GM19372 (cell line): ENCODE measurements at regions not wholly inside any gene's neighbourhood (a gene's known extent, or its start where the extent isn't known, plus 50 kb on each side); places are given as distances from the start of the nearest gene placed in this dataset.

ENCODE experiments used
- ATAC-seq: cut with Tn5 transposase; IDR thresholded peaks from one replicate; pipeline ENCODE4 v1.9.1; 2021; ENCODE audit warnings: mild to moderate bottlenecking, low read depth, moderate library complexity; ENCODE audit not compliant: unreplicated experiment

DNA sequence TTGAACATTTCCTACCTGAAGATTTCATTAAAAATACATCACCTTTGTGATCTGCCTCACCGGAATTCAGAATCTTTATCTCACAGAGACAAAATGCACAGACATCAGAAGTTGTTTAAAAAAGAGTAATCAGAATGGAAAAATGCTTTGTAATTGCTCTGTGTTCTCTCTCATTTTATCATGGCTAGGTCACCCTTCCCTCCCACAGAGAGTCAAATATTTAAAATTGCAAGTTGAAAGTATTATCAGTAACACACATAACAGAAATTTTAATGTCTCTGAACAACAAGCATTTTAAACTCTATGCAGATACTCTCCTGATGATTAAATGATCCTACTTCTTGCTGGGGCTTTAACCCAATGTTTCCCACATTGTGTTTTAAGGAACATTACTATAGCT lies 362.0 kb downstream of the CBLL2 start:
- ATAC-seq: no peak

DNA sequence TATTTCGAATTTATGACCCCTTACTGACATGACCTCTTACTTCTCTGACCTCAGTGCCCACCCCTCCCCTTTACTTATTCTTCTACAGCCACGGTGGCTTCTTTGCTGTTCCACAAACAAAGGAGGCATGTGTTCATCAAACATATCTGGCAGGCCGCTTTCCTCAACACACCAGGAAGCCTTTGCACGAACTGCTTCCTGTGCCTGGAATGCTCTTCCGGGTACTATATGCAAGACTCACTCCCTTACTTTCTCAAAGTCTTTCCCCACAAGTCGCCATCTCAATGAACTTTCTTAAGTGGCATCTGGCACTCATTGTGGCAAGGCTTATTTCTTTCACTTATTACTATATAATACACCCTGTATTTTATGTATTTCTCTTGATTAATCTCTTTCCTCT lies 351.5 kb upstream of the DDX53 start:
- ATAC-seq: no peak

DNA sequence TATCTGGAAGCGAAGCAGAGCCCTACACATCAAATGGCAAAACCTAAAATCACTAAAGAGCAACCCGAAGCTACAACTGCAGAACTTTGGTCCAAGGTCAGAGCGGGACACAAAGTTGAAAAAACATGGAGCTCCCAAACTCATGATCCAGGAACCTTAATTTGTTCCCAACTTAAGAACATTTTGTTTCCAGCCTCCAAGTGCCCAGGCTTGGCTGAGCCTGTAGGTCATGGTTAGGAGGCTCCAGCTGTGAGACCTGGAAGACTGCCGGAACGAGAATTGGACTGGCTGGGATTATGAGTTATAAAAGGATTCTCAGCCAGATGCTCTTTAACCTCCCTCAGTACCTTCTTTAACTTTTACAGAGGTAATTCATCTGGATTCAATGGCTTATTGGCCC lies 349.1 kb upstream of the DDX53 start:
- ATAC-seq: no peak

DNA sequence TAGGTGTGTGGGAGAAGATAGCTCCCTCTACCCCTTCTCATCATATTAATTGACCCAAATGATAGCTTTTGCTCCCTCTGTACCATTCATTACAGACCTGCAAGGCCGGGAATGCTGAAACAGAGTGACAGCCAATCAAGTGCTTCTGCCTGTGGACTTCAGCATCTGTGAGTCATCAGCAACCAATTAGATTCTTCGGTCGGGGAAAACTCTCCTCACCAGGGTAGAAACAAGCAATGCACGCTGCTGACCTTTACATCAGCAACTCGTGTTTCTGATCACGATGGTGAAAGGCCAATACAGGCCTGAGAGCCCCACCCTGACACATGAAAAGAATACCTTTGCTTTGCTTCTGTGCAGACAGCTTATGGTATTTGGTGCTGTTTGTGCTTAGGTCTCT lies 347.2 kb upstream of the DDX53 start:
- no peak for ATAC-seq

DNA sequence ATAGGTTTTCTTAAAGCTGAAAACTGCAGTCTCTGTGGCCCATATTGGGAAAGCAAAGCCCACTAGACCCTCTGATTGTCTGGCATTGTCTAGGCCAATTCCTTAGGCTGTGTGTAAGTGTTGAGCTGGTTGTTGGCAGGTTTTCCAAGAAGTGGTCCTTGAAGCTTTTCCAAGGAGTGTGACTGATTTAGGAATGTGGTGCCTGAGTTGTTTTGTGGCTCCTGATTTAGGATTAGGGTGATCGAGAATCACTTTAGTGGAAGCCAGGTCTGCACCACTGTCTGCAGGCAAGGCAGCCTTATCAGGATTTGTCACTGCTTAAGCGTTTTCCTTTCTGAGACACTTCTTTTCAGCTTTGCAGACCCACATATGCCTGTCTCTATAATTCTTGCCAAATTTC lies 339.0 kb upstream of the DDX53 start:
- no peak for ATAC-seq

DNA sequence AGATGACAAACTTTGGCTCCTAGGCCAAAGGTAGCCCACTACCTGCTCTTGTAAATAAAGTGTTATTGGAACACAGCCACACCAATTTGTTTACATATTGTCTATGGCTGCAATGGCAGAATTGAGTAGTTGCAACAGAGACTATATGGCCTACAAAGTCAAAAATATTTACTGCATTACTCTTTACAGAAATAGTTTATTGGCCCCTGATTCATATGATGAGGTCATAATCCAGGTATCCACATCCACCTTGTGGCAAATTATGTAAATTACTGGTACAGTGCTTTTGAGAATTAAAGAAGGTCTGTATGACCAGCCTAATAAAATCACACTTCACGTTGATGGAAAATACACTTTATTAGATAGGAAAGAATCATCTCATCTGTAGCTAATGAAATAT lies 337.0 kb upstream of the DDX53 start:
- ATAC-seq: no peak

DNA sequence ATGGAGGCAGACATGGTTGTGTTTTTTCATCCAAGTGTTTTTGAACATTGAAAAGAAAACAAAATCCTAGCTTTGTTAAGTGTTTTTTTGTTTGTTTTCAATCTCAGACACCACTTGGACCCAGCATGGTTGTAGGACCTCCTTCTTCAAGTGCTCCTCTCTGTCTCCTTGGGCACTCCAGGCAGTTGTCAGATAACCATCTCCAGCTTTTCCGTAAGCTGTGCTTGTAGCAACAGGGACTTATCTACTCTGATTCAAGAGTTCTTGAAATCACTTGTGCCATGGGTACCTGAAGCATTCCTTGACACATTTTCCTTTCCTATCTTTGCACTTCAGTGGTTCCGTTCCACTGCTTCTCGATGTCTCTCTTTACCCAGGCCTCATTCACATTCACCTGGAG lies 334.9 kb upstream of the DDX53 start:
- no peak for ATAC-seq

DNA sequence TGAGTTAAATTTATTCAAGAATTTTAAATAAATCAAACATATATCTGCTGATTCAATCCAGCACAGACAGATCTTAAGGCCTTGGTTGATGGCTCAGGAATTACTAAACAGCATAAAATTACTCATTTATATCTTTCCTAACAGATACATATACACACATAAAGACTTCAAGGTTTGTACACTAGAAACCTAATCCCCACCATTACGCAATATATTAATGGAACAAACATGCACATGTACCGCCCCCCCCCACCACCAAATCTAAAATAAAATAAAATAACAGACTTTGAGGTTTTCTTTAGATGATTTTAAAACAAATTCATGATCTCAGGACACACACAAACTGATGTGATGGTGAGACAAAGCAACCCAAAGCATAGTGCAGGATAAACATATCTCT lies 333.9 kb upstream of the DDX53 start:
- no peak for ATAC-seq

DNA sequence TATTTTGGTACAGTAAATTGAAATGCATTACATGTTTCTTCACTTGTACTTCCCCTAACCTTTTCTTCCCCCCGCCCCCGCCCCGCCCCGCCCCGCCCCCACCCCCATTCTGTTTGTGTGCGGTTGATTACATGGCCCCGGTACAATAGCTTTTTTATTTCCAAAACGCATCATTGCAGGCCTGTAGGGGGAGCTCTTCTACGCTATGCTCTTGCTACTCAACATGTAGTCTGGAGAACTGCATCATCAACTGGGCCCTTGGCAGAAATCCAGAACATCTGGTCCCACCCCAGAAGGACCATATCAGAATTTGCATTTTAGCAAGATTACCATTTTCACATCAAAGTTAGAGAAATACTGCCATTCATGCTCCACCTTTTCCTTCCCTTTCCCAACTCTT lies 333.3 kb upstream of the DDX53 start:
- no peak for ATAC-seq

DNA sequence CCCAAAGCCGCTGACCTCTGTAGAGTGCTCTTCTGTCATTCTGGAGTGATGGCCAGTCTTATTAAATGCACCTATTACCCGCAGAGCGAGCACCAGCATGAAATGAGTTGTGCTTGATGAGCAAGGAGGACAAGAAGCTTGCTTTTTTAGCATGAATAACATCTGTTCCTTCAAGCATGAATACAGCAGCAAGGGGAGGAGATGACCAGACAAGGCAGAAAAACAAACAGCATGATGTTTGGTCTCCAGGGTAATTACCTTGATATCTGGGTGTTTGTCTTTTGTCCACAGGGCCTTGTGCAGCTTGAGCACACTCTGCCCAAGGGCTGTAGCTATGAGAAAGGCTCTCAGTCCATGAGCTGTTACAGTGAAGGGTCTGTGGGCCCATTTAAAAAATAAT lies 324.8 kb upstream of the DDX53 start:
- ATAC-seq: no peak

DNA sequence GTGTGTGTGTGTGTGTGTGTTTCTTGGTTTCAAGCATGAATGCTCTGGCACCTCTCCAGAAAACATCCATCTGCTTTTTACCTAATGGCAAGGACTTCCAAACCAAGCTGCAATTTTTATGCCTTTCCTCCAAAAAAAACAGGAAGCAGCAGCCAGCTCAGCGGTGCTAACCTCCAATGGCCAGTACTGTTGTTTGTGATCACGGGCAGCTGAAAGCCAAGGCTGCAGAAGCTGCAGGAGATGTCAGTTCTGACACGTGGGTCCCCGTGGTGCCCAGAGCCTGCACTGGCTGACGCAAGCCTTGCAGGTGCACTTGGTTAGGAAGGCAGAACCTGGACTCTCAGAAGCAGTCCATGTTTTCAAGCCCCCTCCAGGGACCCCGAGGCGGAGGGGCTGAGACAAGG lies 313.6 kb upstream of the DDX53 start:
- no peak for ATAC-seq

DNA sequence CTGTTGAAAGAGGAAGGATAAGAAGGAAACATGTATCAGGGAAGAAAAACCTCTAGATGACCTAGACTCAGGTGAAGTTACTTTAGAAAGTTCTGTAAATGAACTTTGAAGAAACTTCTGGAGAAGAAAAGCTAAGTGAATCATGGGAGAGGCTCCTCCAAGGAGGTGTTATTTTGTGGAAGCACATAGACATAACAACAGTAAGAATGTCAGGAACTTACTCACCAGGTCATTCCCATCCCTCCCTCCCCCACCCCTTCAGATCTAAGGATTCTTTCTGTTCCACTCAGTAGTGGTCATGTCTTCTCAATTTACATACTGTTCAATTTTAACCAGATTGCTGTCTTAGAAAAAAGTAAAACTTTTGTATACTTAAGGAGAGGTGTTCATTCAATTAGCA lies 310.5 kb upstream of the DDX53 start:
- ATAC-seq: no peak

DNA sequence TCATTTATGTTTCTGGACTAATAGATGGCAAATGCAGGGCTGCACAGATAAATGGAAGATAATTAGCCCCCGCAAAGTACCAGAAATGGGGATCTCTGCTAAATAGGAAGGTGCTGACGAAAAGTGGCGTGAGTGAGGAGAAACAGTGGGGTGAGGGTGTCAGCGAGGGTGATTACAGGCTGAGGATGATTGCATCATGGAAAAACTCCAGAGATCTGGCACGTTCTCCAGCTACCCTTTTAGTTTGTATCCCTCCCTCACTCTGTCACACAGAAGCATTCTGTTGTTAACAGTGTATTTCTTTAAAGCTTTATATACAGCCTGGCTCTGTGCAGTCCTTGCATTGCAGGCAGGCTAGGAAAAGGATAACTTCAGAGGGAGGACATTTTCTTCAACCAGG lies 309.6 kb upstream of the DDX53 start:
- ATAC-seq: no peak

DNA sequence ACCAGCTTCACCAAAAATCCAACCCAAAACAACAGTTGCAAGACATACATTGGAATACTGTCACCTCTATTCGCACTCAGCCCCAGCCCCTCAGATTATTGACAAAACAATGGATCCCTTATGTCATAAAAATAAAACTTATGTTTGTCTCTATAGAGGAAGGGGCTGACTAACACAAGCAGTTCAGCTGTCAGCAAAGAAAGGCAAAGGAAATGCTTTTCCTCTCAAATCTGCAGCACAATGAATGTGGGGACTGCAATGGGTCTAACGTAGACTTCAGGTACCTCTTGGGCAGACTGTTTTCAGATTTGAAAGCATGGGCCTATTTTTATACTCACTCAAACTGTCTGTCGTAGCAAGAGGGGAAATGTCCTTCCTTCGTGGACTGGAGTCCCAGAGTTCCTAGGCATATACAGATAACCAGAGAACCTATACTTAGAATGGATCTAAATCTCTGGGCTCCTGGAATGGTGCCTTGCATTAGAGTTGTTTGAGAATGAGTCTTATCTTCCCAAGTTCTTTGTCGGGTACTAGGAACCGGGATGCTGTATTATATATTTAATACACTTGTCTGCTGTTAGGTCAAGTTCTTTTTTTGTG lies 307.7 kb upstream of the DDX53 start:
- ATAC-seq: no peak

DNA sequence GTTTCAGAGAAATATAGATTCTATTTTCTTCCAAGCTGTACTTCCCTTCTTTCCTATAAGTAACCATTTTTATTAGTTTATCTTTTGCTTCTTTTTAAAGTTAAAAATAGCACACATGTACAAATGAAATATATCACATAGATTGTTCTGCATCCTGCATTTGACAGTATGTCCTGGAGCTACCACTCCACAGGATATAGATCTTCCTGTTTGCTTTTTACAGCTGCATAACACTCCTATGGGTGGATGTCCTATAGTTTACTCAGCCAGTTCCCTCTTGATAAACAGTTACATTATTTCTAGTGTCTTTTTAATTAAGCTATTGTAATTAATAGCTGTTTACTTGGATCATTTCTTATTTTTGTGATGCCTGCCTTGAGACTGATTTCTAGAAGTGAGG lies 301.6 kb upstream of the DDX53 start:
- no peak for ATAC-seq

DNA sequence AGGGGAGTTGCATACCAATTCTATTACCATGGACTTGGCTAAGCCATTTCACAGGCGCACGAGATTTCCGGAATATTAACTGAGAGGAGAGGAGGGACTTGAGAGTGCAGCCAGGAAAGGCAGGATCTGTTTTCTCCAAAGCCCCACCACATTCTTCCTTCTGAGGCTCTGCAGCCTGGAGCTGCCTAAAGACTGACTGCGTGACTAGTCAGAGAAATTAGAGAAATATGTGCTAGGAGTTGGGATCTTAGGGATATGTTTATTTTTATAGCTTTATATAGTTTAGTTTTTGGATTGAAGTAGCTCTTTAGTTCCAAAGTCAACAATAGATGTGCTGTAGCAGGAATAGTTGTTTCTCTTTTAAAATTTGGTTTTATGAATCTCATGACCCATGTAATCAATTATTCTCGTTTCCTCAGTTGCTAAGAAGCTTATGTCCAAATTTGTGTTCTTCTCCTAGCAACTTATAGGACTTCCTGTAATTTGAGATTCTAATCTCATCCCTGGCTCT lies 300.1 kb upstream of the DDX53 start:
- no peak for ATAC-seq

DNA sequence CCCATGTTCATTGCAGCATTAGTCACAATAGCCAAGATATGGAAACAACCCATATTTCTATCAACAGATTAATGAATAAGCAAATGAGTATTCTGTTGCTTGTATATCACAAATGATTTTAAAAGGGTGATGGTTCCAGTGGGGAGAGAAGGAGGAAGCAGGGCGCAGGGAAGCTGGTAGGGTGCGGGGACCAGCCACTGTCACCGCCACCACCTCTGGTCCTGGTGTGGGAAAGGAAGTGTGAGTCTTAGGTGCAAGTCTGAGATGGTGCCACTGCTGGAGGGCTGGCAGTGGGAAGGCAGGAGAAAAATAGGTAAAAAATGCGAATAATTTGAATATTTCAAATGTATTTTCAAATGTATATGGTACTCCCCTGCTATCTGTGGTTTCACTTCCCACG lies 286.8 kb upstream of the DDX53 start:
- ATAC-seq: no peak

DNA sequence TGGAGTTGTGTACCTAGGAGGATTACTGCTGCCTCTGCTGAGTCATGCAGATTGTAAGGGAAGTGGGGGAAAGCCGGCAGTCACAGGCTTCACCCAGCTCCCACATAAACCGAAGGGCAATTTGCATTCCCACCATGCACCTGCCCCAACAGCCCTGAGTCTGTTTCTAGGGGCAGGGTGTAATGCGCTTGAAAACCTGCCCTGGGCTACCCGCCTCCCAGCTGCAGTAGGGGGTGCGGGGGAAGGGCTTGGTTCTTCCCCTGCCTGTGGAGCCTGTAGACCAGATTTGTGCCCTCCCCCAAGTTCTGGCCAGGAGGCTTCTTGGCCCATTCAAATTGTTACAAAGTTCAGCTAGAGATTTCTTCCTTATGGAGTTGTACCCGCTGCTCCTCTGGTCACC lies 269.2 kb upstream of the DDX53 start:
- no peak for ATAC-seq

DNA sequence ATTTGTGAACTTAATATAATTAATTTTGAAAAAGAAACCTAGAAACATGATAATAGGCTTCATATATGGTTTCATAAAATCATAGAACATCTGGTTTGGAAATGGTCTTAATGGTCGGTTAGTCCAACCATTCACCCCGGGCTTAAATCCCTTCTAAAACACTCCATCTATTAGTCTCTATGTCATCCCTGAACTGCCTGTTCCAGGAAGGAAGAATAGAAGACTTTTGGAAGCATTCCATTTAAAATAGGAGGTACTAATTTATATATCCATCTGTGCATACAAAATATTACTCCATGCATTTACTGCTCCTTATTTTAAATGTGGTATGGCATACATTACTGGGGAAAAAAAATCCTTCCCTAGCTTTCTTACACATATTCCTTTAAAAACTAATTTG lies 262.2 kb upstream of the DDX53 start:
- ATAC-seq: no peak

DNA sequence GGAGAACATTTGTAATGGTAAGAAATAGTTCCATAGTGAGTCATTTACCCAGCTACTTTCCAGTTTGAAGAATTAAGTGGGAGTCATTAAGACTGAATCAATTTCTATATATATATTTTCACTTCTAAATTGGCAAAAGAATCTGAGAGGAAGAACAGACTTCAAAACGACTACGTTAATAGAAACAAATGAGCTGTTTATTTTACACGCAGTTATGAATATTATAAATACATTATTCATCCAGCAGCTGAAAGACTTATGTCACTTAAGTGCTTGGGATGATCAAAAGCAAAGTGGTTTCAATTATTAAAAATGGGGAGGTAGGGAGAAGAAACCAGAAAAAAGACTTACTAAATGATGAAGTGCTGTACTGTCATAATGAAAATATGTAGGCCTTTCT lies 260.5 kb upstream of the DDX53 start:
- no peak for ATAC-seq

DNA sequence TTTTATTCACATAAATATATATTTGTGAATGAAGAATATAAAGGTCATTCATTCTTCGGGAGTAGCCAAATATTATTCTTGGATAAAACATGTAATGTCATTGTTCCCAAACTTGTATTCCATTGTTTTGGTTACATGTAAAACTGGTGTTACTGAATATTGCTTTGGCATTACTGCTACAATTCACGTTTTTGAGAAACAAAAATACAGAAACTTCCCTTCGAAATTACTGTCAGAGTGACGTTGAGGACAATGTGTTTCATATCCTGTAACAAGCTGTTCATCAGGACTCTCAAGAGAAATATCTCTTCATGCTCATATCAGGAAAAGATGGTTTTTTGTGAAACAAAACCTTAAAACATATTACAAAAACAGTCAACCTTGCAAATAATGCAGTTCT lies 258.9 kb upstream of the DDX53 start:
- ATAC-seq: no peak

DNA sequence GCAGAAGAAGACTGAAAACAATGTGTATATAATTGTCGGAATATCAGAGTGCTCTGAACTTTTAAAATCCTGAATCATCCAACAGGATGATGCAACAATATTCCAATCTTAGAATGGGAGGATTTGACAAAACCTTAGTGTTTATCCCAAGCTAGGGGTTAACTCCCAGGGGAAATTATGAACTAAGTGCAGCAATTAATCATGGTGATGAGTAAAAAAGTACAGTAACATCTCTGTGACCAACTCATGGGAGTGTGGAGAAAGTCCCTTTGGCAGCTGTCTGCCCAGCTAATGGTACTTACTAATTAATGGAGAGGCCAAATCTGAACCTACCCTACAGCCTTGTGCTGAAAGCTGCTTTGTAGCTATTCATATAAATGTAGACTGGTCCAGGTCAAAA lies 257.6 kb upstream of the DDX53 start:
- ATAC-seq: no peak

DNA sequence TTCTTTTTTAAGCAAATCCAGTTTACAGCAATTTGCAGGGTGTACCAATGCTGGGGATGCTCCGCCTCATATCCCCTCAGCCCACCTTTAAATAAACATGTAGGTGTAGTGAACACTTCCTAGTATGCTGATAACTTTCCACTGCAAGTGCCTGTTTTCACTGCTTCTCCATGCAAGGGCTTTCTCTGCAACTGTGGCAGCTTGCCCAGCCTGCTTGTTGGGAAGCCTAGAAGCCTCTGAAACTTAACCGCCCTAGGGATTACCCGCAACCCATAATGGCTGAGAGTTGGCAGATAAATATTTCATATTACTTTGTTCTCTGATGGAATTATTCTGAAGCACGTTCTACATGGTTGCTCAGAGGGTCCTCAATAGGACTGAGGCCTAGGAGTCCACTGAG lies 253.7 kb upstream of the DDX53 start:
- ATAC-seq: no peak
